HG02571 (cell line): ENCODE measurements at regions not wholly inside any gene's neighbourhood (a gene's known extent, or its start where the extent isn't known, plus 50 kb on each side); places are given as distances from the start of the nearest gene placed in this dataset.
"Not testable (repeated sequence)": the region's sequence is repeated elsewhere in the genome, so short reads cannot be mapped to it uniquely, and the experiment has no call there.

Source experiments
- ATAC-seq: cut with Tn5 transposase; IDR thresholded peaks from one replicate; pipeline ENCODE4 v1.9.1; 2021; ENCODE audit warnings: mild to moderate bottlenecking, moderate library complexity; ENCODE audit not compliant: unreplicated experiment

- ATAC-seq = no peak
These were observed 93.0 kb upstream of the LYSMD4 start for GRCh38 chr15:99826157-99826780.

DNA sequence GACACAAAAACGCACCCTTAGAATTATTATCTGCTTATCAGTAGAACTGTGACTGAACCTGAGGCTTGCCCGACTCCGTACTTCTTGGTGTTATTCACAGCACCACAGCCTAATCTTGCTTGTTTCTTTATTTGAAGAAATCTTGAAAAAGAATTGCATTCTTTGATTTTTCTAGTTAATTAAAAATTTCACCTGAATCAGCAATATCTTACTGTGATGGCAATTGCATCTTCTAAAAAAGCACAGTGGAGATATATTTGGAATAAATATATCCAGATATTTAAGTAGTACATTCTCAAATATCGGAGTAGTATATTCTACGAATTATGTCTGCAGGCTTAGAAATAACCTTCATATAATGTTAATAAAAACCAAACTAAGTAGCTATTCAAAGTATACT lies 90.1 kb upstream of the LYSMD4 start:
- no peak for ATAC-seq

- ATAC-seq = no peak
These were observed 86.9 kb upstream of the LYSMD4 start for GRCh38 chr15:99819981-99820718.

DNA sequence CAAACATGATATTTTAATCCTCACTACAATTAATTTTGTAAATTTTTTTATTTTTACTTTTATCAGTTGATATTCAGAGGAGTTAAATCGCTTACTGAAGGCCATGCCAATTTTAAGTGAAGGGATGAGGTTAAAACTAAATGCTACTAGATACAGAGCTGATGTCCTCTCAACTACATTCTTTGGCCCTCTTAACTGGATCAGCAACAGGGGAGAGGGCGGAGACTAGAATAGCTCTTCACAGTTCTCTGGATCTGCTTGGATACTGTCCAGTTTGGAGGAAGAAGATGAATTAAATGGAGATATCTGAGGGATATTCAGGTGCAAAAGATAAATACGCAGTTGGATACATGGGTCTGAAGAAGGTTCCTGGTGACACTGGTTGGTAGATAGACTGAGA lies 85.6 kb upstream of the LYSMD4 start:
- no peak for ATAC-seq

- ATAC-seq = not testable (repeated sequence)
These were observed 83.6 kb upstream of the LYSMD4 start for GRCh38 chr15:99816862-99817261.

- ATAC-seq = not testable (repeated sequence)
These were observed 77.4 kb upstream of the LYSMD4 start for GRCh38 chr15:99810663-99811062.

- ATAC-seq = not testable (repeated sequence)
These were observed 66.6 kb upstream of the LYSMD4 start for GRCh38 chr15:99799854-99800250.

GRCh38 chr15:99799182-99799853 lies 66.1 kb upstream of the LYSMD4 start:
- ATAC-seq = not testable (repeated sequence)

DNA sequence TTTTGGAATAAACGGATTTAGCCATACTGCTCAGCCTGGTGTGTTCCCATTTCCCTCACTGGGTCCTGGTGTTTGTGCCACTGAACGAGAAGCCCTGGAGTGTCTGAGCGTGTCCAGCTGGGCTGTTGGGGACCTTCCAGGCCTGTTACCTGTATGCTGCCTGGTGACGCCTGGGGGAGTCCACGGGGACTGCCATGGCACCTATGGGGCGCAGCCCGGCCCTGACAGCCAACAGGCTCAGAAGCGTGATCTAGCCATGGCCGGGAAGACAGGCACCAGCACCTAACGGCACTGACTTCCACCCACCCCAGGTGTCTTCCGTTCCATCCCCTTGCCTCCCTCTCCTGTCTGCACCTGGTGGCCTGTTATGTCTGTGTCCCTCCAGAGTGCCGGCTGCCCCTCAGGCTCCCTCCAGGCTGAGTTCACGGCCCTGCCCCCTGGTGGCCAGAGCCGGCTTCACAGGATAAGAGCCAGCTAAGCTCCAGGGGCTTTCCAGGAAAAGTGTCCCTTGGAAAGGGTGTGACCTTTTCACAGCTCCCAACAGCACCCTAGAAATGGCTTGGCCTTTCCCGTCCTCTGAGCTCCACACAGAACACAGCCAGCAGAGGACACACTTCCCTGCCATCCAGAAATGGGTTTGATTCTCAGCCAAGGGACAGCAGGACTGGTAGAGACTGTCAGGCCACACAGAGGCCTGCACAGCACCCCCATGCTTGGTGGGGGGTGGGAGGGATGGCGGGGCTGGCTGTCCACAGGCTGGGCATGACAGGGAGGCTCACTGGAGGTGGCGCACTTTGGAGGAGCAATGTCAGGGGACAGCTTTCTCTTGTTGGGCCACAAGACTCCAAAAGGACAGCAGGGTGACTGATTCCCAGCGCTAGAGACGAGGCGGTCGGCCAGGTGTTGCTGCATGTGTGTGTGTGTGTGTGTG lies 64.0 kb upstream of the LYSMD4 start:
- ATAC-seq = not testable (repeated sequence)

- not testable (repeated sequence) for ATAC-seq
These were observed 58.9 kb upstream of the LYSMD4 start for GRCh38 chr15:99791881-99792807.

GRCh38 chr15:99790751-99791150 lies 57.5 kb upstream of the LYSMD4 start:
- not testable (repeated sequence) for ATAC-seq

DNA sequence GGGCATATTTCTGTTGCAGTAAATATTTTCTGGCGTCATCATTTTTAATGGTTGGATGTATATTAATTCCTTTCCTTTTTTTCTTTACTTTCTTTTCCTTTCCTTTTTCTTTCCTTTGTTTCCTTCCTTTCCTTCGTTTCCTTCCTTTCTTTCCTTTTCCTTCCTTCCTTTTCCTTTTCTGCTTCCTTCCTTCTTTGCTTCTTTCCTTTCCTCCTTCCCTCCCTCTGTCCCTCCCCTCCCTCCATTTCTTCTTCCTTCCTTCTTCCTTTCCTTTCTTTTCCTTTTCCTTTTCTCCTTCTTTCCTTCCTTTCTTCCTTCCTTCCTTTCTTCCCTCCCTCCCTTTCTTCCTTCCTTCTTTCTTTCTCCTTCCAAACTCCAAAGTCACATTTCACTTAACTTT lies 54.9 kb upstream of the LYSMD4 start:
- ATAC-seq = no peak

GRCh38 chr15:99784800-99785199 lies 51.6 kb upstream of the LYSMD4 start:
- not testable (repeated sequence) for ATAC-seq

GRCh38 chr15:99783918-99784619 lies 50.8 kb upstream of the LYSMD4 start:
- not testable (repeated sequence) for ATAC-seq
